Fibroblast of the conjunctiva (primary cell): ENCODE measurements at regions not wholly inside any gene's neighbourhood (a gene's known extent, or its start where the extent isn't known, plus 50 kb on each side); places are given as distances from the start of the nearest gene placed in this dataset.
"Not testable (repeated sequence)": the region's sequence is repeated elsewhere in the genome, so short reads cannot be mapped to it uniquely, and the experiment has no call there.

Experiments
- DNase-seq: peaks from one replicate; pipeline ENCODE4 v3.0.0-alpha.2; 2010; ENCODE audit warnings: low read depth

DNA sequence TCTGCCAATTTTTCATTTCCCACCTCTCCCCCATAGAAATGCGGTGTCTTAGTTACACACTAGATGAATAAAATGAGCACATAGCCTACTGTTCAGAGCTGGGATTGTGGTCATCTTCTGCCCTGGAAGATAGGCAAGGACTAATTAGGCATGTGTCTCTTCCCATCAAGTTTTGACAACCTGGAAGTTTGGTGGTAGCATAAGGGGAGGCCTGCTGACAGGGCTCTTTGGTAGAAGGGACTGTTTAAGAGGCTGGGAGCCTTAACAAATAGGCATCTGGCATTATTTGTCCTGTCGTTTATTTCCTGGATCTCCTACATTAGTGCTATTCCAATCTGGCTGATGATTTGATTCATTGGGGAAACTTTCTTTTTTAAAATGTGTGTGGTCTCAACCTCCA, 512.3 kb downstream of the ZNF385D start:
- DNase-seq, result no peak

GRCh38 chr3:21237638-21238037, 513.4 kb downstream of the ZNF385D start:
- DNase-seq, result no peak

GRCh38 chr3:21235491-21235890, 515.5 kb downstream of the ZNF385D start:
- DNase-seq, result no peak

DNA sequence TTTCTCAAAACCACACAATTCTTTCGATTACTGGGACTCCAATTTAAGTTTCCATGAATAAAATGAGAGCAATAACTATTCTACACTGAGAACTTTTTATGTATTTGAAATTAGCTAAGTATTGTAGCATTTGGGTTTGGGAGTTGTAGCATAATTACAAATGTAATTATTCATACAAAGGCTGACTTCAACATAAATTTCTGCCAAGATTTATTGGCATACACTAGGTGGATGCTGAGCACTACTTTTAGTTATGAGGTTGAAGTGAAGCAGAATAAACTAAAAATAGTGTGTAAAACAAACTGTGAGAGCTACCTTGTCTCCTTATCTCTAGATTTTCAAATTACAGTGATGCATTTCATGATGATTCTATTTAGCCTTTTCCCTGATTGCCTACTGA, 516.1 kb downstream of the ZNF385D start:
- DNase-seq, result no peak

DNA sequence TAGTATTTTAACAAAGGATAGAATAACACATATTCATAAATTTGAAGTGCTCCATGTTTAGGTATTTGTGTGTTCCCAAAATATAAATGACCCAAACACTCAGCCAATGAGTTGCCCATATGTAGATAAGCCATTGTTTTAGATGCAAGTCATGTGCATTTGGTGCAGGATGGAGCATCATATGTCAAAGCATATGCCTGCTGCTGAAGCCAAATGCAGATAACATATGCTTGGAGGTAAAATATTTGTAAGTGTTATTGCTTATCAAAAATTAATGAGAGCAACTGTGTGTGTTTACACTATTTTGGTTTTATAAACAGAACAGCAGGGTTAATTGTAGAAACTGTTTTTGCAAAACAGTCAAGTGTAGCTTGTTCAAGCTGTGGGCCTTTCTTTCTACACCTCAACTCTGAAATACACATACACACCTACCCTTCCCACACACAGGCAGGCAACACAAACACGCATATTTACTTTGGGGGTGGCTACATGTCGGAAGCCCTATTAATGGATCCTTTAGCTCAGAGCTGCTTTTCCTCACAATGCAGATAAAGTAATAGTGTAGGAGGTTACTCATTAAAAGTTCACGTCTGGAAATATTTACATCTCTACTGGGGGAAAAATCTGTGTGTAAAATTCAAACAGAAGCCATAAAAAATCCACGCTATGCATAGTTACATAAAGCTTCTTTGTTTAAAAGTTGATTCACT, 521.4 kb downstream of the ZNF385D start:
- no peak for DNase-seq

DNA sequence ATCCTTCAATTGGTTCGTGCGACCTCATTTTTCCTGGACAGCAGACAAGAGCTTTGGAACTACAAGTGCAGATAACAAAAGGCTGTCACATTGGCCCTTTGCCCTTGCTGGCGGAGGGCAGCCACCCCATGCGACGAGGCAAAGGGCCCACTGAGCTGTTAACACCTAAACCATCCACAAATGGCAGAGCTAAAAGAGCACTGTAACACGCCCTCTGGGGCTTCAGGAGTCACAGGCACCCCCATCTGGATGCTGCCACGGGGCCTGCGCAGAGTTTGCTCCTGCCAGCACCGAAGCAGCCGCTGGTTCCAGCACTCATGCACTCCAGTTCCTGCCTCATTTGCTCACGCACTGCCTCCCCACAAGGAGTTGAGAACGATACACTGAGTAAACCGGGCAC, 524.9 kb downstream of the ZNF385D start:
- no peak for DNase-seq

DNA sequence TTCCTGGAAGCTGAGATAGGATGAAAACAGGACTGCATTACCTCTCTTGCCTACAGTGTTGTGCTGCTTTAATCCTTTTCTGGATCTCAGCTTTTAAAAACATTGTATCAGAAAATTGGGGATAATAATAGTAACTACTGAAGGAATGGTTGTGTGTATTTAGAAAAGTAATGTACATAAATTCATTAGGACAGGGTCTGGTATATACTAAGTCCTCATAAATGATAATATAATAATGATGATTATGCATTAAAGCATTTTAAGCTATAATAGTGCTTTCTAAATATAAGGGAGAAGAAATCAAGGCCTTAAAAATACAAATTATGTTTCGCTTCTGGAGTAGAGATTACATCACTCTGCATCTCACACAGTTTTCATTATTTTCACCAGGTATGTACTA, 530.1 kb downstream of the ZNF385D start:
- DNase-seq, result no peak

GRCh38 chr3:21216598-21216997, 534.4 kb downstream of the ZNF385D start:
- no peak for DNase-seq

DNA sequence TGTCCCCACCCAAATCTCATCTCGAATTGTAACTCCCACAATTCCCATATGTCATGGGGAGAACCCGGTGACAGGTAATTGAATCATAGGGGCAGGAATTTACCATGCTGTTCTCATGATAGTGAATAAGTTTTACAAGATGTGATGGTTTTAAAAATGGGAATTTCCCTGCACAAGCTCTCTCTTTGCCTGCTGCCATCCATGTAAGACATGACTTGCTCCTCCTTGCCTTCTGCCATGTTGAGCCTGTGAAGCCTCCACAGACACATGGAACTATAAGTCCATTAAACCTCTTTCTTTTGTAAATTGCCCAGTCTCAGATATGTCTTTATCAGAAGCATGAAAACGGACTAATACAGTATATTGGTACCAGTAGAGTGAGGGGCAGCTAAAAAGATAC, 546.9 kb downstream of the ZNF385D start:
- DNase-seq, result not testable (repeated sequence)

DNA sequence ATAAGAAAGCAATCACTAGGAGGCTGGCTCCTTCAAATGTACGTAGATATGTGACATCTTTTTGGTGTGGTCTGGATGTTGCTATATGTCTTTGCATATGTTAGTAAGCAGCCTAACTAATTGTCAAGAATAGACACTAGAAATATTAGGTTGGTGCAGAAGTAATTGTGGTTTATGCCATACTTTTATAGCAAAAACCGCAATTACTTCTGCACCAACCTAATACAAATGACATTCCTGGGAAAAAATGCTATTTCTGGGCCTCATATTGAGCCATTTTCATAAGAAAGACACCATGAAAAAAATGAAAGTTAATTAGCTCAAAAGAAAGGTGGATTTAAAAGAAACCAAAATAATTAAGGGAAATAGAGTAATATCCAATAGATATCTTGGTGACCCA, 555.8 kb downstream of the ZNF385D start:
- DNase-seq, result no peak

GRCh38 chr3:21194036-21194435, 557.0 kb downstream of the ZNF385D start:
- not testable (repeated sequence) for DNase-seq

DNA sequence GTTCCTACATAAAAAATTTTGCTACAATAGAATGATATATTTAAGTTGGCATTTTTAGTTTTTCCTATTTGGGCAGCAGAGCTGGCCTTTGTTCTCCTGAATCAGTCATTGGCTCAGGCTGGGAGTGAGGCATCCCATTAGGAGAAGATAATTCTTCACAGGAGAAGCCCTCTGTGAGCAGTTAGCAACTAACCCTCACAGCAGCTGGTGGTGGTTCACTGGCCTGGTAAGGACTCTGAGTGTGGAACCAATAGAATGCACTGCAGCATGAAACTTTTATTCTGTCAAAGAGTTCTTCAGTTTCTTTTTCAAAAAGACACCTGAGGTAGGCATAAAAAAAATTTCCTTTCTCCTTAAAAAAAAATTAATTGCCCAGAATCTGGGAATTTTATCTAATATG, 562.6 kb downstream of the ZNF385D start:
- DNase-seq, result no peak

GRCh38 chr3:21185816-21186314, 565.1 kb downstream of the ZNF385D start:
- no peak for DNase-seq

DNA sequence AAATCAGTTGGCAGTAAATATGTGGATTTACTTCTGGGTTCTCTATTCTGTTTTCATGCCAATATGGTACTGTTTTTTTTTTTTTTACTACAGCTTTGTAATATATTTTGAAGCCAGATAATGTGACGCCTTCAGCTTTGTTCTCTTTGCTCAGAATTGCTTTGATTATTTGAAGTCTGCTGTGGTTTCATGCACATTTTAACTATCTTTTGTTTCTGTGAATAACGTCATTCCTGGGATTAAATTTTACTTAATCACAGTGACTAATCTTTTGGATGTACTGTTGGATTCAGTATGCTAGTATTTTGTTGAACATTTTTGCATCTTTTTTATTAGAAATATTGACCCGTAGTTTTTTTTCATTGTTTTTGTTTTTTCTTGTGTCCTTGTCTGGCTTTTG, 576.5 kb downstream of the ZNF385D start:
- DNase-seq, result no peak

DNA sequence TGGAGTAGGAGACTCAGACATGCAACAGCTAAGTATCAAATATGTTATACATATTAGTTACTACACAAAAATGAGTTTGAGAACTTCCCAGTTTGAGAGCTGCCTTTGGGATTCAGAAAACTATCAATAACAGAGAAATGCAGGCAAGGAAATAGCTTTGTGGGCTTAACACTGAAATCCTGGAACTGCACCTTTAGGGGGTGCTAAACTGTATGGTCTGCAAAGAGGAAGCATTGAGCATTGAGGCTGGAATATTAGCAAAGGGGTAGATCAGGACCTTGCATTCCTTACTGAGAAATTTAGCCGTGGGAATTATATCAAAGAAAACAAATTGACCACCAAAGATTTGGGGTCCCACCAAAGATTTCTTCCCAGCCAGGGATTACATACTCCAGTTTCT, 580.0 kb downstream of the ZNF385D start:
- no peak for DNase-seq

- no peak for DNase-seq
These were observed 581.1 kb downstream of the ZNF385D start for GRCh38 chr3:21169948-21170347.

- DNase-seq, result no peak
These were observed 582.5 kb downstream of the ZNF385D start for GRCh38 chr3:21168471-21168870.

DNA sequence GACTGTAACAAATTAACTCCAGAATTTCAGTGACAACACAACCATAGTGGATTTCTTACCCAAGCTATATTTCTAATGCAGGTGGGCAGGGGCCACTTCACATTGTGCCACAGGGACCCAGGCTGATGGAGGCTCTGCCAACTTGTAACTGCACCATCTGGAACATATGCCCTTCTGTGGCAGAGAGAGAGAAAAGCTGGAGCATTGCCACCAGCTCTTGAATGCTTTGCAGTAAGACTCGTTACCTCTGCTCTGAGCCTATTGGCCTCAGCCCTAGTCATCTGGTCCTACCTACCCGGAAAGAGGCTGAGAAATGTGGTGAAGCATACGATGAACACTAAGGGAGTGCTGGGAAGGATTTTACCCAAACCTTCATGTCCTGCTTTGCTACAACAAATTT, 587.1 kb downstream of the ZNF385D start:
- DNase-seq, result no peak

DNA sequence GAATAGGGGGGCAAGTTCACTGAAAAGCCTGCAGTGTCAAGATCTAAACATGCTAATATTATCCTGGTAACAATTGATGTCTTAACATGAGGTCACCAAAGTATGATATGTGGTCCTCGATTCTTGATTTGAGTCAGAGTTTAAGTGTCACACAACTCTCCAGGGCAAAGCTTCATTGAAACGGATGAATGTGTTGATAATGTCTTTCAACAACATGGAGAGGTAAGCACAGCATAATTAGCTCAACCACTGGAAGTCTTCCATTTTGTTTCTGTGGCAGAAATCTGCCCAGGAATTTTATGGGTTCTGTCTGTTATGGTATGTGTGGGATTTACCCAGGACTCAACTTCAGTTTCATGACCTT, 591.5 kb downstream of the ZNF385D start:
- no peak for DNase-seq

- DNase-seq, result no peak
These were observed 592.0 kb downstream of the ZNF385D start for GRCh38 chr3:21158861-21159542.

GRCh38 chr3:21154911-21155310, 596.1 kb downstream of the ZNF385D start:
- no peak for DNase-seq

- no peak for DNase-seq
These were observed 598.5 kb downstream of the ZNF385D start for GRCh38 chr3:21152555-21152954.

- DNase-seq, result no peak
These were observed 608.1 kb downstream of the ZNF385D start for GRCh38 chr3:21142949-21143348.

DNA sequence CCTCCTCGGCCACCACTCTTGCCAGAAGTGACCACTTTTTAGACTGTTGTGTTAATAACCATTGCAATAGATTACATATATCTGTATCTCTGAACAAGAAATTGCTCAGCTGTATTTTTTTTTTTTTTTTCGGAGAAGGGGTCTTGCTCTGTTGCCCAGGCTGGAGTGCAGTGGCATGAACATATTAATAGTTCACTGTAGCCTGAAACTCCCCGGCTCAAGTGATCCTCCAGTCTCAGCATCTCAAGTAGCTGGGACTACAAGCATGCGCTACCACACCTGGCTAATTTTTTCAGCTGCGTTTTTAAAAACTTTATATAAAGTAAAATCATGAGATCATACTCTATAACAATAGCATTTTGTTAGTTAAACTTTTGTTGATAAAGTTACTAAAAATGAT, 609.0 kb downstream of the ZNF385D start:
- DNase-seq, result no peak
